GM13977 (cell line): ENCODE measurements at regions not wholly inside any gene's neighbourhood (a gene's known extent, or its start where the extent isn't known, plus 50 kb on each side); places are given as distances from the start of the nearest gene placed in this dataset.

Experiments used
- DNase-seq: peaks from one replicate; pipeline ENCODE4 v3.0.0; 2012; ENCODE audit warnings: low spot score
- CTCF ChIP-seq: IDR thresholded peaks from 2 replicates; pipeline ENCODE4 v1.5.1; 2012; ENCODE audit warnings: mild to moderate bottlenecking, control low read depth; ENCODE audit not compliant: insufficient read depth; ENCODE audit errors: extremely low read depth, missing control alignments
- in situ Hi-C: fragments of 300-500 bp; cut with MboI; formaldehyde crosslinking; loops from one replicate; pipeline ENCODE4 v1.12.0; 2022; ENCODE audit warnings: low sequenced_read_pairs, low pct_unique_long_range_greater_than_20kb, mixed read lengths, inconsistent platforms; ENCODE audit not compliant: unreplicated experiment

GRCh38 chr2:144074450-144074849, 445.5 kb downstream of the ZEB2 start:
- in situ Hi-C loops = no loop called here
- no peak for TF ChIP-seq CTCF
- no peak for DNase-seq

- no peak for TF ChIP-seq CTCF
- DNase-seq = no peak
- in situ Hi-C loops = no loop called here
Measured at GRCh38 chr2:144071461-144071860, 448.5 kb downstream of the ZEB2 start.

- in situ Hi-C loops = no loop called here
- no peak for TF ChIP-seq CTCF
- DNase-seq = no peak
Measured at GRCh38 chr2:144067506-144067905, 452.4 kb downstream of the ZEB2 start.

GRCh38 chr2:144063602-144064001, 456.3 kb downstream of the ZEB2 start:
- in situ Hi-C loops = no loop called here
- no peak for TF ChIP-seq CTCF
- no peak for DNase-seq

- in situ Hi-C loops = no loop called here
- no peak for DNase-seq
- TF ChIP-seq CTCF = no peak
Measured at GRCh38 chr2:144054911-144055310, 465.0 kb downstream of the ZEB2 start.

- TF ChIP-seq CTCF = no peak
- DNase-seq = no peak
- in situ Hi-C loops = no loop called here
Measured at GRCh38 chr2:144052083-144052482, 467.8 kb downstream of the ZEB2 start.

- no peak for TF ChIP-seq CTCF
- DNase-seq = no peak
- in situ Hi-C loops = no loop called here
Measured at GRCh38 chr2:144049137-144049536, 470.8 kb downstream of the ZEB2 start.
